Liver (tissue), 8 donors: ENCODE measurements at regions not wholly inside any gene's neighbourhood (a gene's known extent, or its start where the extent isn't known, plus 50 kb on each side); places are given as distances from the start of the nearest gene placed in this dataset.

Experiments
- DNase-seq: peaks from one replicate; pipeline ENCODE4 v3.0.0-alpha.2; 2017; ENCODE audit warnings: low spot score
- H3K27ac ChIP-seq, 2 donors: one replicate each; pipeline ENCODE4 v1.7.0; 2013; ENCODE audit warnings: inconsistent platforms in 2 of 2, low read length in 2 of 2, control low read depth in 1 of 2, low read depth in 1 of 2, mild to moderate bottlenecking in 1 of 2
- H3K27me3 ChIP-seq, 4 donors: one replicate each; pipeline versions ENCODE4 v1.6.1 to v1.7.0; 2013; ENCODE audit warnings: low read length in 3 of 4, inconsistent platforms in 1 of 4, mild to moderate bottlenecking in 1 of 4, moderate library complexity in 1 of 4; ENCODE audit not compliant: control insufficient read depth in 4 of 4, insufficient read depth in 4 of 4
- H3K36me3 ChIP-seq, 4 donors: one replicate each; pipeline versions ENCODE4 v1.6.1 to v1.7.0; 2013; ENCODE audit warnings: low read length in 3 of 4, mild to moderate bottlenecking in 3 of 4, low read depth in 1 of 4, moderate library complexity in 1 of 4; ENCODE audit not compliant: control insufficient read depth in 4 of 4, insufficient read depth in 3 of 4
- H3K4me1 ChIP-seq, 4 donors: one replicate each; pipeline versions ENCODE4 v1.6.1 to v1.7.0; 2013; ENCODE audit warnings: low read length in 3 of 4, mild to moderate bottlenecking in 3 of 4, moderate library complexity in 1 of 4; ENCODE audit not compliant: control insufficient read depth in 4 of 4, insufficient read depth in 4 of 4
- H3K4me3 ChIP-seq, 3 donors: one replicate each; pipeline versions ENCODE4 v1.6.1 to v1.7.0; 2013; ENCODE audit warnings: low read length in 3 of 3, control low read depth in 1 of 3, low read depth in 1 of 3, mild to moderate bottlenecking in 1 of 3
- H3K9ac ChIP-seq, 2 donors: one replicate each; pipeline ENCODE4 v1.7.0; 2013; ENCODE audit warnings: low read length in 2 of 2, mild to moderate bottlenecking in 2 of 2, moderate library complexity in 2 of 2, control low read depth in 1 of 2, low read depth in 1 of 2
- H3K9me3 ChIP-seq, 4 donors: one replicate each; pipeline versions ENCODE4 v1.6.1 to v1.7.0; 2013; ENCODE audit warnings: low read length in 3 of 4; ENCODE audit not compliant: control insufficient read depth in 4 of 4
- ATF3 ChIP-seq: IDR thresholded peaks from 2 replicates; pipeline ENCODE4 v1.6.1; 2016; ENCODE audit warnings: antibody characterized with exemption
- CTCF ChIP-seq: fragments of 150-350 bp; IDR thresholded peaks from 2 replicates; pipeline ENCODE4 v1.5.1; 2017; ENCODE audit warnings: improper control_type of control experiment, low read depth, low read length; ENCODE audit not compliant: missing input control
- EGR1 ChIP-seq, 2 donors: IDR thresholded peaks; 2 replicates each; pipeline ENCODE4 v1.6.1; 2016 to 2018; ENCODE audit warnings: antibody characterized with exemption in 2 of 2, low read depth in 2 of 2
- FOXA1 ChIP-seq: IDR thresholded peaks from 2 replicates; pipeline ENCODE4 v1.6.1; 2016; ENCODE audit warnings: antibody characterized with exemption
- FOXA2 ChIP-seq: IDR thresholded peaks from 2 replicates; pipeline ENCODE4 v1.6.1; 2016; ENCODE audit warnings: antibody characterized with exemption
- HNF4A ChIP-seq, 2 donors: conservative IDR thresholded peaks; 2 replicates each; pipeline ENCODE4 v1.6.1; 2016; ENCODE audit warnings: antibody characterized with exemption in 2 of 2, mild to moderate bottlenecking in 2 of 2
- HNF4G ChIP-seq: IDR thresholded peaks from 2 replicates; pipeline ENCODE4 v1.6.1; 2016; ENCODE audit warnings: antibody characterized with exemption
- JUND ChIP-seq, 2 donors: IDR thresholded peaks; 2 replicates each; pipeline ENCODE4 v1.6.1; 2016; ENCODE audit warnings: antibody characterized with exemption in 2 of 2
- MAX ChIP-seq: IDR thresholded peaks from 2 replicates; pipeline ENCODE4 v1.6.1; 2016; ENCODE audit warnings: antibody characterized with exemption
- NR2F2 ChIP-seq: IDR thresholded peaks from 2 replicates; pipeline ENCODE4 v1.6.1; 2016; ENCODE audit warnings: antibody characterized with exemption
- RAD21 ChIP-seq, 2 donors: IDR thresholded peaks; 2 replicates each; pipeline ENCODE4 v1.6.1; 2016; ENCODE audit warnings: antibody characterized with exemption in 2 of 2, mild to moderate bottlenecking in 2 of 2
- RXRA ChIP-seq, 2 donors: IDR thresholded peaks; 2 replicates each; pipeline ENCODE4 v1.6.1; 2017 to 2018; ENCODE audit warnings: antibody characterized with exemption in 2 of 2, mild to moderate bottlenecking in 1 of 2
- SP1 ChIP-seq: IDR thresholded peaks from 2 replicates; pipeline ENCODE4 v1.6.1; 2018; ENCODE audit warnings: antibody characterized with exemption, mild to moderate bottlenecking
- TAF1 ChIP-seq: conservative IDR thresholded peaks from 2 replicates; pipeline ENCODE4 v1.6.1; 2016; ENCODE audit warnings: antibody characterized with exemption, mild to moderate bottlenecking
- YY1 ChIP-seq: IDR thresholded peaks from 2 replicates; pipeline ENCODE4 v1.6.1; 2016; ENCODE audit warnings: antibody characterized with exemption, mild to moderate bottlenecking
- ZBTB33 ChIP-seq: IDR thresholded peaks from 2 replicates; pipeline ENCODE4 v1.6.1; 2016; ENCODE audit warnings: antibody characterized with exemption
- WGBS: extraction: QIAGEN DNeasy Blood & Tissue Kit; methylation state at CpG from one replicate; pipeline ENCODE4 v1.1.7; 2013; 5-methylcytosine and 5-hydroxymethylcytosine counted together
- donor health status: healthy.
- donor health status: healthy.
- donor health status: healthy.
- donor health status: healthy.
- donor health status: healthy.

GRCh38 chr3:72582211-72582878, 265.9 kb downstream of the SHQ1 start (continued):
- TF ChIP-seq FOXA1 (peak; percentile 32), HNF4G (no peak), ATF3 (peak; percentile 43), RAD21 (IDR thresholded peaks at IDR 0.05) (peak; percentile 58)

- TF ChIP-seq FOXA2, result no peak
- no peak for TF ChIP-seq SP1
- TF ChIP-seq RXRA (IDR thresholded peaks at IDR 0.05), result no peak
- TF ChIP-seq CTCF, result no peak
- TF ChIP-seq ATF3, result no peak
- TF ChIP-seq YY1, result no peak
- no peak for TF ChIP-seq MAX
- TF ChIP-seq HNF4A (conservative IDR thresholded peaks at IDR 0.05), result no peak
- TF ChIP-seq HNF4G, result no peak
- TF ChIP-seq EGR1 (IDR thresholded peaks at IDR 0.05; ENCODE audit: low read depth in 2 of 2), result no peak
- TF ChIP-seq FOXA1, result no peak
- TF ChIP-seq TAF1, result no peak
- no peak for TF ChIP-seq JUND (IDR thresholded peaks at IDR 0.05)
- no peak for TF ChIP-seq RAD21 (IDR thresholded peaks at IDR 0.05)
- no peak for TF ChIP-seq NR2F2
- TF ChIP-seq ZBTB33, result no peak
- Histone ChIP-seq H3K27me3 (no peaks in the 10 kb centered on the region), H3K9ac (no peak overlapping the region), H3K4me1 (peaks cover 0 to 15% (median 5%) of the 10 kb centered on the region in 4 donors), H3K27ac (no peak overlapping the region), H3K36me3 (no peaks in the 10 kb centered on the region), H3K4me3 (no peak overlapping the region), H3K9me3 (no peaks in the 10 kb centered on the region)
- 90% methylated on average over 2 of the region's 2 CpGs for WGBS
- DNase-seq, result no peak
Observed at GRCh38 chr3:72580900-72581299, 267.3 kb downstream of the SHQ1 start.

- H3K9ac ChIP-seq, result no peak overlapping the region
- no peaks in the 10 kb centered on the region for H3K36me3 ChIP-seq
- TF ChIP-seq RAD21 (IDR thresholded peaks at IDR 0.05) (no peak), HNF4A (conservative IDR thresholded peaks at IDR 0.05) (no peak)
- H3K4me1 ChIP-seq, result peaks cover 0 to 15% (median 5%) of the 10 kb centered on the region in 4 donors
- no peaks in the 10 kb centered on the region for H3K9me3 ChIP-seq
- DNase-seq, result no peak
- H3K27ac ChIP-seq, result no peak overlapping the region
- H3K27me3 ChIP-seq, result no peaks in the 10 kb centered on the region
- H3K4me3 ChIP-seq, result no peak overlapping the region
- 69% methylated on average over 4 of the region's 4 CpGs for WGBS
Observed at GRCh38 chr3:72580246-72580756, 267.9 kb downstream of the SHQ1 start.
